ENCODE measurements at regions not wholly inside any gene's neighbourhood (a gene's known extent, or its start where the extent isn't known, plus 50 kb on each side); places are given as distances from the start of the nearest gene placed in this dataset.

GRCh38 chr4:176856421-176856820 lies 63.7 kb upstream of the VEGFC start:
- Histone ChIP-seq H3K27ac (ENCODE audit: low read depth, low read length) (no peak overlapping the region), H3K9me3 (ENCODE audit: control insufficient read depth, insufficient read depth, low read length) (peaks cover 3% of the 10 kb centered on the region; the same call in 1 of the 2 replicates), H3K4me3 (ENCODE audit: low read depth, low read length) (no peak overlapping the region), H3K27me3 (ENCODE audit: control insufficient read depth, insufficient read depth, low read length) (no peaks in the 10 kb centered on the region)
- POLR2A ChIA-PET, result interaction anchor here (0.6 kb wide), 1 partner anchor 51 kb away, joined by 3 read pairs; no protein-coding TSS in a partner anchor
- CTCF ChIA-PET, result no interaction called here
- DNase-seq (ENCODE audit: low read depth, low spot score), result no peak
- TF ChIP-seq, protein P1, sequence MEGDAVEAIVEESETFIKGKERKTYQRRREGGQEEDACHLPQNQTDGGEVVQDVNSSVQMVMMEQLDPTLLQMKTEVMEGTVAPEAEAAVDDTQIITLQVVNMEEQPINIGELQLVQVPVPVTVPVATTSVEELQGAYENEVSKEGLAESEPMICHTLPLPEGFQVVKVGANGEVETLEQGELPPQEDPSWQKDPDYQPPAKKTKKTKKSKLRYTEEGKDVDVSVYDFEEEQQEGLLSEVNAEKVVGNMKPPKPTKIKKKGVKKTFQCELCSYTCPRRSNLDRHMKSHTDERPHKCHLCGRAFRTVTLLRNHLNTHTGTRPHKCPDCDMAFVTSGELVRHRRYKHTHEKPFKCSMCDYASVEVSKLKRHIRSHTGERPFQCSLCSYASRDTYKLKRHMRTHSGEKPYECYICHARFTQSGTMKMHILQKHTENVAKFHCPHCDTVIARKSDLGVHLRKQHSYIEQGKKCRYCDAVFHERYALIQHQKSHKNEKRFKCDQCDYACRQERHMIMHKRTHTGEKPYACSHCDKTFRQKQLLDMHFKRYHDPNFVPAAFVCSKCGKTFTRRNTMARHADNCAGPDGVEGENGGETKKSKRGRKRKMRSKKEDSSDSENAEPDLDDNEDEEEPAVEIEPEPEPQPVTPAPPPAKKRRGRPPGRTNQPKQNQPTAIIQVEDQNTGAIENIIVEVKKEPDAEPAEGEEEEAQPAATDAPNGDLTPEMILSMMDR (IDR thresholded peaks at IDR 0.05; ENCODE audit: low read depth, low read length), result no peak

- TF ChIP-seq, protein P1 (IDR thresholded peaks at IDR 0.05; ENCODE audit: low read depth, low read length), result no peak
- POLR2A ChIA-PET, result no interaction called here
- no peak for DNase-seq (ENCODE audit: low read depth, low spot score)
- Histone ChIP-seq H3K27me3 (ENCODE audit: control insufficient read depth, insufficient read depth, low read length) (no peaks in the 10 kb centered on the region), H3K9me3 (ENCODE audit: control insufficient read depth, insufficient read depth, low read length) (no peaks in the 10 kb centered on the region), H3K4me3 (ENCODE audit: low read depth, low read length) (no peak overlapping the region), H3K27ac (ENCODE audit: low read depth, low read length) (no peak overlapping the region)
- CTCF ChIA-PET, result no interaction called here
Measured at GRCh38 chr4:176858839-176859238, 66.1 kb upstream of the VEGFC start.

DNA sequence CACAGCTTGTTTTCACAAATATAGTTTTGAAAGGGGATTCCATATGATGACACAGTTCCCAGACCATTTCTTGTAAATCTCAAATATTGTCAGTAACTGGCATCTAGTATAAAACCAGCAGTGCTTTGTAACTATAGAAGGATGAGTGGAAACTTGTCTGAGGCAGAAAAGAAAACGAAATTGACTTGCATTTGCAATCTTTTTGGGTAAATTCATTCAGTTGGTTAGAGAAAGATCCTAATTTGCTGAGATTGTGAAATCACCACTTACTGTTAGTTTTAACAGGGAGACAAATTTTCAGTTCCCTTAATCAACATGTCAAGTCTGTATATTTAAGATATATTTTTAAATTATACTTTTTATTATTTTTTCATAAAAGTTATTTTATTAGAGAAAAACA lies 71.5 kb upstream of the VEGFC start:
- Histone ChIP-seq H3K27ac (ENCODE audit: low read depth, low read length) (no peak overlapping the region), H3K9me3 (ENCODE audit: control insufficient read depth, insufficient read depth, low read length) (no peaks in the 10 kb centered on the region), H3K27me3 (ENCODE audit: control insufficient read depth, insufficient read depth, low read length) (no peaks in the 10 kb centered on the region), H3K4me3 (ENCODE audit: low read depth, low read length) (no peak overlapping the region)
- ChIA-PET POLR2A (no interaction called here), CTCF (interaction anchor here (1.5 kb wide), 1 partner anchor 183 kb away, joined by 4 read pairs; no protein-coding TSS in a partner anchor)
- TF ChIP-seq, protein P1 (IDR thresholded peaks at IDR 0.05; ENCODE audit: low read depth, low read length), result no peak
- DNase-seq (ENCODE audit: low read depth, low spot score), result no peak

- H3K4me3 ChIP-seq (ENCODE audit: low read depth, low read length), result no peak overlapping the region
- H3K9me3 ChIP-seq (ENCODE audit: control insufficient read depth, insufficient read depth, low read length), result no peaks in the 10 kb centered on the region
- no peak for DNase-seq (ENCODE audit: low read depth, low spot score)
- H3K27me3 ChIP-seq (ENCODE audit: control insufficient read depth, insufficient read depth, low read length), result no peaks in the 10 kb centered on the region
- no peak overlapping the region for H3K27ac ChIP-seq (ENCODE audit: low read depth, low read length)
- TF ChIP-seq, protein P1 (IDR thresholded peaks at IDR 0.05; ENCODE audit: low read depth, low read length), result no peak
- ChIA-PET POLR2A (no interaction called here), CTCF (no interaction called here)
Measured at GRCh38 chr4:176868676-176869075, 76.0 kb upstream of the VEGFC start.

DNA sequence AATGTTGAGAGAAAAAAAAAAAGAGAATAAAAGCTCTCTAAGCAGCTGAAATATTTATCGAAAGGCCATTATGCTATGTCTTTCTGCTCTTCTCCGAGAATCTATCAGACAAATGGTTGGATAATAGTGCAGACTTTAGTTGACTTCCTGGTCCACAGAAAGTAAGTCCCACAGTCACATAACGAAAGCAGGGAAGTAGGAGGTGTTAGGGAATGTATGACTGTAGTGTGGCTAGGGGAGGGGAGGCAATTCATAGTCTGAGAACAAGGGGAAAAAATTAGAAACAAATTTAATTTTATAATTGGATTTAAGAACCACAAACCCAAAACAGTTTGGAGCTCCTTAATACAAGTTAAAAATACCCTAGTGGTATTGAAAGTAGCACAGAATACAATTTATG lies 79.7 kb upstream of the VEGFC start:
- TF ChIP-seq, protein P1 (IDR thresholded peaks at IDR 0.05; ENCODE audit: low read depth, low read length), result no peak
- ChIA-PET POLR2A (no interaction called here), CTCF (no interaction called here)
- DNase-seq (ENCODE audit: low read depth, low spot score), result no peak
- Histone ChIP-seq H3K27ac (ENCODE audit: low read depth, low read length) (no peak overlapping the region), H3K27me3 (ENCODE audit: control insufficient read depth, insufficient read depth, low read length) (no peaks in the 10 kb centered on the region), H3K9me3 (ENCODE audit: control insufficient read depth, insufficient read depth, low read length) (no peaks in the 10 kb centered on the region), H3K4me3 (ENCODE audit: low read depth, low read length) (no peak overlapping the region)

All from AG04450 (cell line).